ENCODE measurements at regions not wholly inside any gene's neighbourhood (a gene's known extent, or its start where the extent isn't known, plus 50 kb on each side); places are given as distances from the start of the nearest gene placed in this dataset.

DNA sequence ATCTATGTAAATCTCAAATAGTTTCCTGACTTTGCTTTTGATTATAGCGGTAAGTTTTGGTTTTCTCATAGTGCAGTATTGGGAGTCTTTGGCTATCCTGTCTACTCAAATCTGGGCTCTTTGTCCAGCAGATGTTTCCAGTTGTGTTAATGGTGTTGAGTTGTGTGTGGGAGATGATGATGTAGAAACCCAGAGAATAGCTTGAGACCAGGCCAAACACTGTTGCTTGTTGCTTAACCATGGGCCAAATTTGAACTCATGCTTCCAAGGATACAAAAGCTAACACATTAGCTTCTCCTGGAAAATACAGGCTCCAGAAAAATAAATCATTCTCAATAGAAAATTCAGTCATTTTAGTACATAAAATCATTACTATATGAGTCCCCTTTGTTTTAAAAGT lies 82.6 kb upstream of the GYPA start:
- TF ChIP-seq, protein P1, sequence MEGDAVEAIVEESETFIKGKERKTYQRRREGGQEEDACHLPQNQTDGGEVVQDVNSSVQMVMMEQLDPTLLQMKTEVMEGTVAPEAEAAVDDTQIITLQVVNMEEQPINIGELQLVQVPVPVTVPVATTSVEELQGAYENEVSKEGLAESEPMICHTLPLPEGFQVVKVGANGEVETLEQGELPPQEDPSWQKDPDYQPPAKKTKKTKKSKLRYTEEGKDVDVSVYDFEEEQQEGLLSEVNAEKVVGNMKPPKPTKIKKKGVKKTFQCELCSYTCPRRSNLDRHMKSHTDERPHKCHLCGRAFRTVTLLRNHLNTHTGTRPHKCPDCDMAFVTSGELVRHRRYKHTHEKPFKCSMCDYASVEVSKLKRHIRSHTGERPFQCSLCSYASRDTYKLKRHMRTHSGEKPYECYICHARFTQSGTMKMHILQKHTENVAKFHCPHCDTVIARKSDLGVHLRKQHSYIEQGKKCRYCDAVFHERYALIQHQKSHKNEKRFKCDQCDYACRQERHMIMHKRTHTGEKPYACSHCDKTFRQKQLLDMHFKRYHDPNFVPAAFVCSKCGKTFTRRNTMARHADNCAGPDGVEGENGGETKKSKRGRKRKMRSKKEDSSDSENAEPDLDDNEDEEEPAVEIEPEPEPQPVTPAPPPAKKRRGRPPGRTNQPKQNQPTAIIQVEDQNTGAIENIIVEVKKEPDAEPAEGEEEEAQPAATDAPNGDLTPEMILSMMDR (conservative IDR thresholded peaks at IDR 0.05; ENCODE audit: low read depth in 2 of 2): no peak
- TF ChIP-seq EZH2 (IDR thresholded peaks at IDR 0.05; ENCODE audit: low read depth, unreplicated experiment) (no peak), CREB1 (CRISPR knock-in tag; IDR thresholded peaks at IDR 0.05; ENCODE audit: low read depth) (no peak), ZNF114 (CRISPR knock-in tag; IDR thresholded peaks at IDR 0.05) (no peak), POLR2AphosphoS5 (IDR thresholded peaks at IDR 0.05; ENCODE audit: low read depth) (no peak), EZH2phosphoT487 (IDR thresholded peaks at IDR 0.05; ENCODE audit: unreplicated experiment) (no peak), JUNB (IDR thresholded peaks at IDR 0.05; ENCODE audit: unreplicated experiment) (no peak), STAT1 (IDR thresholded peaks at IDR 0.05; ENCODE audit: unreplicated experiment) (no peak), ZNF331 (CRISPR knock-in tag; IDR thresholded peaks at IDR 0.05; ENCODE audit: low read depth) (no peak)
- TF ChIP-seq, protein P2, sequence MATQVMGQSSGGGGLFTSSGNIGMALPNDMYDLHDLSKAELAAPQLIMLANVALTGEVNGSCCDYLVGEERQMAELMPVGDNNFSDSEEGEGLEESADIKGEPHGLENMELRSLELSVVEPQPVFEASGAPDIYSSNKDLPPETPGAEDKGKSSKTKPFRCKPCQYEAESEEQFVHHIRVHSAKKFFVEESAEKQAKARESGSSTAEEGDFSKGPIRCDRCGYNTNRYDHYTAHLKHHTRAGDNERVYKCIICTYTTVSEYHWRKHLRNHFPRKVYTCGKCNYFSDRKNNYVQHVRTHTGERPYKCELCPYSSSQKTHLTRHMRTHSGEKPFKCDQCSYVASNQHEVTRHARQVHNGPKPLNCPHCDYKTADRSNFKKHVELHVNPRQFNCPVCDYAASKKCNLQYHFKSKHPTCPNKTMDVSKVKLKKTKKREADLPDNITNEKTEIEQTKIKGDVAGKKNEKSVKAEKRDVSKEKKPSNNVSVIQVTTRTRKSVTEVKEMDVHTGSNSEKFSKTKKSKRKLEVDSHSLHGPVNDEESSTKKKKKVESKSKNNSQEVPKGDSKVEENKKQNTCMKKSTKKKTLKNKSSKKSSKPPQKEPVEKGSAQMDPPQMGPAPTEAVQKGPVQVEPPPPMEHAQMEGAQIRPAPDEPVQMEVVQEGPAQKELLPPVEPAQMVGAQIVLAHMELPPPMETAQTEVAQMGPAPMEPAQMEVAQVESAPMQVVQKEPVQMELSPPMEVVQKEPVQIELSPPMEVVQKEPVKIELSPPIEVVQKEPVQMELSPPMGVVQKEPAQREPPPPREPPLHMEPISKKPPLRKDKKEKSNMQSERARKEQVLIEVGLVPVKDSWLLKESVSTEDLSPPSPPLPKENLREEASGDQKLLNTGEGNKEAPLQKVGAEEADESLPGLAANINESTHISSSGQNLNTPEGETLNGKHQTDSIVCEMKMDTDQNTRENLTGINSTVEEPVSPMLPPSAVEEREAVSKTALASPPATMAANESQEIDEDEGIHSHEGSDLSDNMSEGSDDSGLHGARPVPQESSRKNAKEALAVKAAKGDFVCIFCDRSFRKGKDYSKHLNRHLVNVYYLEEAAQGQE (IDR thresholded peaks at IDR 0.05; ENCODE audit: unreplicated experiment): no peak
- TF ChIP-seq, protein P3, sequence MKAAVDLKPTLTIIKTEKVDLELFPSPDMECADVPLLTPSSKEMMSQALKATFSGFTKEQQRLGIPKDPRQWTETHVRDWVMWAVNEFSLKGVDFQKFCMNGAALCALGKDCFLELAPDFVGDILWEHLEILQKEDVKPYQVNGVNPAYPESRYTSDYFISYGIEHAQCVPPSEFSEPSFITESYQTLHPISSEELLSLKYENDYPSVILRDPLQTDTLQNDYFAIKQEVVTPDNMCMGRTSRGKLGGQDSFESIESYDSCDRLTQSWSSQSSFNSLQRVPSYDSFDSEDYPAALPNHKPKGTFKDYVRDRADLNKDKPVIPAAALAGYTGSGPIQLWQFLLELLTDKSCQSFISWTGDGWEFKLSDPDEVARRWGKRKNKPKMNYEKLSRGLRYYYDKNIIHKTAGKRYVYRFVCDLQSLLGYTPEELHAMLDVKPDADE (IDR thresholded peaks at IDR 0.05): no peak
- TF ChIP-seq, protein P4, sequence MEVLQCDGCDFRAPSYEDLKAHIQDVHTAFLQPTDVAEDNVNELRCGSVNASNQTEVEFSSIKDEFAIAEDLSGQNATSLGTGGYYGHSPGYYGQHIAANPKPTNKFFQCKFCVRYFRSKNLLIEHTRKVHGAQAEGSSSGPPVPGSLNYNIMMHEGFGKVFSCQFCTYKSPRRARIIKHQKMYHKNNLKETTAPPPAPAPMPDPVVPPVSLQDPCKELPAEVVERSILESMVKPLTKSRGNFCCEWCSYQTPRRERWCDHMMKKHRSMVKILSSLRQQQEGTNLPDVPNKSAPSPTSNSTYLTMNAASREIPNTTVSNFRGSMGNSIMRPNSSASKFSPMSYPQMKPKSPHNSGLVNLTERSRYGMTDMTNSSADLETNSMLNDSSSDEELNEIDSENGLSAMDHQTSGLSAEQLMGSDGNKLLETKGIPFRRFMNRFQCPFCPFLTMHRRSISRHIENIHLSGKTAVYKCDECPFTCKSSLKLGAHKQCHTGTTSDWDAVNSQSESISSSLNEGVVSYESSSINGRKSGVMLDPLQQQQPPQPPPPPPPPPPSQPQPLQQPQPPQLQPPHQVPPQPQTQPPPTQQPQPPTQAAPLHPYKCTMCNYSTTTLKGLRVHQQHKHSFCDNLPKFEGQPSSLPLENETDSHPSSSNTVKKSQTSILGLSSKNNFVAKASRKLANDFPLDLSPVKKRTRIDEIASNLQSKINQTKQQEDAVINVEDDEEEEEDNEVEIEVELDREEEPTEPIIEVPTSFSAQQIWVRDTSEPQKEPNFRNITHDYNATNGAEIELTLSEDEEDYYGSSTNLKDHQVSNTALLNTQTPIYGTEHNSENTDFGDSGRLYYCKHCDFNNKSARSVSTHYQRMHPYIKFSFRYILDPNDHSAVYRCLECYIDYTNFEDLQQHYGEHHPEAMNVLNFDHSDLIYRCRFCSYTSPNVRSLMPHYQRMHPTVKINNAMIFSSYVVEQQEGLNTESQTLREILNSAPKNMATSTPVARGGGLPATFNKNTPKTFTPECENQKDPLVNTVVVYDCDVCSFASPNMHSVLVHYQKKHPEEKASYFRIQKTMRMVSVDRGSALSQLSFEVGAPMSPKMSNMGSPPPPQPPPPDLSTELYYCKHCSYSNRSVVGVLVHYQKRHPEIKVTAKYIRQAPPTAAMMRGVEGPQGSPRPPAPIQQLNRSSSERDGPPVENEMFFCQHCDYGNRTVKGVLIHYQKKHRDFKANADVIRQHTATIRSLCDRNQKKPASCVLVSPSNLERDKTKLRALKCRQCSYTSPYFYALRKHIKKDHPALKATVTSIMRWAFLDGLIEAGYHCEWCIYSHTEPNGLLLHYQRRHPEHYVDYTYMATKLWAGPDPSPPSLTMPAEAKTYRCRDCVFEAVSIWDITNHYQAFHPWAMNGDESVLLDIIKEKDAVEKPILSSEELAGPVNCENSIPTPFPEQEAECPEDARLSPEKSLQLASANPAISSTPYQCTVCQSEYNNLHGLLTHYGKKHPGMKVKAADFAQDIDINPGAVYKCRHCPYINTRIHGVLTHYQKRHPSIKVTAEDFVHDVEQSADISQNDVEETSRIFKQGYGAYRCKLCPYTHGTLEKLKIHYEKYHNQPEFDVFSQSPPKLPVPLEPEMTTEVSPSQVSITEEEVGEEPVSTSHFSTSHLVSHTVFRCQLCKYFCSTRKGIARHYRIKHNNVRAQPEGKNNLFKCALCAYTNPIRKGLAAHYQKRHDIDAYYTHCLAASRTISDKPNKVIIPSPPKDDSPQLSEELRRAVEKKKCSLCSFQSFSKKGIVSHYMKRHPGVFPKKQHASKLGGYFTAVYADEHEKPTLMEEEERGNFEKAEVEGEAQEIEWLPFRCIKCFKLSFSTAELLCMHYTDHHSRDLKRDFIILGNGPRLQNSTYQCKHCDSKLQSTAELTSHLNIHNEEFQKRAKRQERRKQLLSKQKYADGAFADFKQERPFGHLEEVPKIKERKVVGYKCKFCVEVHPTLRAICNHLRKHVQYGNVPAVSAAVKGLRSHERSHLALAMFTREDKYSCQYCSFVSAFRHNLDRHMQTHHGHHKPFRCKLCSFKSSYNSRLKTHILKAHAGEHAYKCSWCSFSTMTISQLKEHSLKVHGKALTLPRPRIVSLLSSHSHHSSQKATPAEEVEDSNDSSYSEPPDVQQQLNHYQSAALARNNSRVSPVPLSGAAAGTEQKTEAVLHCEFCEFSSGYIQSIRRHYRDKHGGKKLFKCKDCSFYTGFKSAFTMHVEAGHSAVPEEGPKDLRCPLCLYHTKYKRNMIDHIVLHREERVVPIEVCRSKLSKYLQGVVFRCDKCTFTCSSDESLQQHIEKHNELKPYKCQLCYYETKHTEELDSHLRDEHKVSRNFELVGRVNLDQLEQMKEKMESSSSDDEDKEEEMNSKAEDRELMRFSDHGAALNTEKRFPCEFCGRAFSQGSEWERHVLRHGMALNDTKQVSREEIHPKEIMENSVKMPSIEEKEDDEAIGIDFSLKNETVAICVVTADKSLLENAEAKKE (CRISPR knock-in tag; IDR thresholded peaks at IDR 0.05): no peak
